ENCODE measurements at regions not wholly inside any gene's neighbourhood (a gene's known extent, or its start where the extent isn't known, plus 50 kb on each side); places are given as distances from the start of the nearest gene placed in this dataset.
"Not testable (repeated sequence)": the region's sequence is repeated elsewhere in the genome, so short reads cannot be mapped to it uniquely, and the experiment has no call there.

- DNase-seq (ENCODE audit: low read depth in 1 of 2, low spot score in 1 of 2), result no peak
These were observed 1617.9 kb upstream of the SEL1L start for GRCh38 chr14:83151571-83151970.

GRCh38 chr14:83153081-83153480, 1619.4 kb upstream of the SEL1L start:
- no peak for DNase-seq (ENCODE audit: low read depth in 1 of 2, low spot score in 1 of 2)

- no peak for DNase-seq (ENCODE audit: low read depth in 1 of 2, low spot score in 1 of 2)
These were observed 1628.8 kb upstream of the SEL1L start for GRCh38 chr14:83162361-83162929.

GRCh38 chr14:83163016-83163415, 1629.4 kb upstream of the SEL1L start:
- no peak for DNase-seq (ENCODE audit: low read depth in 1 of 2, low spot score in 1 of 2)

GRCh38 chr14:83164016-83164415, 1630.4 kb upstream of the SEL1L start:
- no peak for DNase-seq (ENCODE audit: low read depth in 1 of 2, low spot score in 1 of 2)

- DNase-seq (ENCODE audit: low read depth in 1 of 2, low spot score in 1 of 2), result no peak
These were observed 1630.9 kb upstream of the SEL1L start for GRCh38 chr14:83164591-83164990.

GRCh38 chr14:83170165-83170564, 1636.5 kb upstream of the SEL1L start:
- no peak for DNase-seq (ENCODE audit: low read depth in 1 of 2, low spot score in 1 of 2)

GRCh38 chr14:83171761-83172160, 1638.1 kb upstream of the SEL1L start:
- no peak for DNase-seq (ENCODE audit: low read depth in 1 of 2, low spot score in 1 of 2)

GRCh38 chr14:83172363-83172762, 1638.7 kb upstream of the SEL1L start:
- no peak for DNase-seq (ENCODE audit: low read depth in 1 of 2, low spot score in 1 of 2)

GRCh38 chr14:83173687-83174086, 1640.0 kb upstream of the SEL1L start:
- DNase-seq (ENCODE audit: low read depth in 1 of 2, low spot score in 1 of 2), result no peak

- no peak for DNase-seq (ENCODE audit: low read depth in 1 of 2, low spot score in 1 of 2)
These were observed 1650.9 kb upstream of the SEL1L start for GRCh38 chr14:83184531-83184930.

GRCh38 chr14:83188311-83188710, 1654.7 kb upstream of the SEL1L start:
- DNase-seq (ENCODE audit: low read depth in 1 of 2, low spot score in 1 of 2), result not testable (repeated sequence)

- no peak for DNase-seq (ENCODE audit: low read depth in 1 of 2, low spot score in 1 of 2)
These were observed 1662.6 kb upstream of the SEL1L start for GRCh38 chr14:83196236-83196635.

- DNase-seq (ENCODE audit: low read depth in 1 of 2, low spot score in 1 of 2), result no peak
These were observed 1663.6 kb upstream of the SEL1L start for GRCh38 chr14:83197271-83197670.

- no peak for DNase-seq (ENCODE audit: low read depth in 1 of 2, low spot score in 1 of 2)
These were observed 1673.9 kb upstream of the SEL1L start for GRCh38 chr14:83207550-83207949.

- no peak for DNase-seq (ENCODE audit: low read depth in 1 of 2, low spot score in 1 of 2)
These were observed 1674.7 kb upstream of the SEL1L start for GRCh38 chr14:83208341-83208740.

- no peak for DNase-seq (ENCODE audit: low read depth in 1 of 2, low spot score in 1 of 2)
These were observed 1683.8 kb upstream of the SEL1L start for GRCh38 chr14:83217492-83217891.

GRCh38 chr14:83247924-83248639, 1714.4 kb upstream of the SEL1L start:
- DNase-seq (ENCODE audit: low read depth in 1 of 2, low spot score in 1 of 2), result no peak

GRCh38 chr14:83251402-83251801, 1717.7 kb upstream of the SEL1L start:
- no peak for DNase-seq (ENCODE audit: low read depth in 1 of 2, low spot score in 1 of 2)

GRCh38 chr14:83253870-83254269, 1720.2 kb upstream of the SEL1L start:
- DNase-seq (ENCODE audit: low read depth in 1 of 2, low spot score in 1 of 2), result no peak

GRCh38 chr14:83255015-83255726, 1721.5 kb upstream of the SEL1L start:
- DNase-seq (ENCODE audit: low read depth in 1 of 2, low spot score in 1 of 2), result no peak

GRCh38 chr14:83255727-83256090, 1722.1 kb upstream of the SEL1L start:
- DNase-seq (ENCODE audit: low read depth in 1 of 2, low spot score in 1 of 2), result no peak

Measured in activated CD4-positive, alpha-beta T cell treated with anti-CD3 and anti-CD28 coated beads, Interleukin-2, amount 50 U/mL, for 24 hours (primary cell).